Caco-2 (cell line): ENCODE measurements at regions not wholly inside any gene's neighbourhood (a gene's known extent, or its start where the extent isn't known, plus 50 kb on each side); places are given as distances from the start of the nearest gene placed in this dataset.

Experiments
- BruUV-seq: library from RNA; stranded (reverse); fragments of 400-500 nt; replicated peaks from 2 replicates; lab custom pipeline; 2021; lab: Mats Ljungman, UMichigan
- CTCF ChIA-PET: fragments of 300-600 bp; sonication (Branson Sonifier 250); formaldehyde crosslinking; loops from one replicate; lab custom pipeline; 2022; ENCODE audit warnings: antibody characterized with exemption; lab: Charles Lee
- POLR2A ChIA-PET: fragments of 300-600 bp; sonication (Branson Sonifier 250); formaldehyde crosslinking; loops from one replicate; lab custom pipeline; 2022; ENCODE audit warnings: antibody characterized with exemption; lab: Charles Lee
- DNase-seq, 2 experiments: peaks; one replicate each; pipeline versions ENCODE4 v3.0.0 to v3.0.0-alpha.2; 2020 to 2022
- H3K27me3 ChIP-seq: replicated peaks from 2 replicates; pipeline ENCODE4 v1.6.0; 2011; ENCODE audit warnings: low read length; ENCODE audit not compliant: control insufficient read depth, insufficient read depth
- H3K36me3 ChIP-seq: 2 replicates; pipeline ENCODE4 v1.5.1; 2011; ENCODE audit warnings: low read length; ENCODE audit not compliant: control insufficient read depth, insufficient read depth
- H3K4me1 ChIP-seq: fragments of 250-450 bp; sonication (Bioruptor Pico); 2 replicates; pipeline ENCODE4 v1.5.1; 2020; ENCODE audit warnings: mild to moderate bottlenecking
- H3K4me3 ChIP-seq: 2 replicates; pipeline ENCODE4 v1.5.1; 2011; ENCODE audit warnings: low read depth, mild to moderate bottlenecking, control low read depth, low read length
- H3K9me3 ChIP-seq: fragments of 250-450 bp; sonication (Bioruptor Pico); 2 replicates; pipeline ENCODE4 v1.5.1; 2020; ENCODE audit warnings: mild to moderate bottlenecking, moderate library complexity
- H3K27ac Mint-ChIP-seq: one replicate; pipeline ENCODE4 v1.8.0; 2022; ENCODE audit warnings: mixed read lengths; ENCODE audit not compliant: unreplicated experiment
- H3K27me3 Mint-ChIP-seq: one replicate; pipeline ENCODE4 v1.8.0; 2022; ENCODE audit warnings: mixed read lengths; ENCODE audit not compliant: insufficient read depth, unreplicated experiment
- H3K36me3 Mint-ChIP-seq: one replicate; pipeline ENCODE4 v1.8.0; 2022; ENCODE audit warnings: mild to moderate bottlenecking, mixed read lengths; ENCODE audit not compliant: insufficient read depth, unreplicated experiment
- H3K4me1 Mint-ChIP-seq: one replicate; pipeline ENCODE4 v1.8.0; 2022; ENCODE audit warnings: low read depth, mixed read lengths; ENCODE audit not compliant: unreplicated experiment
- H3K4me3 Mint-ChIP-seq: one replicate; pipeline ENCODE4 v1.8.0; 2022; ENCODE audit warnings: mild to moderate bottlenecking, moderate library complexity, mixed read lengths; ENCODE audit not compliant: unreplicated experiment
- H3K9me3 Mint-ChIP-seq: one replicate; pipeline ENCODE4 v1.8.0; 2022; ENCODE audit warnings: mixed read lengths; ENCODE audit not compliant: unreplicated experiment
- CTCF ChIP-seq, 2 experiments: fragments of 200-600 bp in 1 of 2; IDR thresholded peaks; 1 replicate in 1 of 2; 2 replicates in 1 of 2; pipeline versions ENCODE4 v1.5.1 to v1.8.0; 2011 to 2022; ENCODE audit warnings: antibody characterized with exemption in 1 of 2, control low read depth in 1 of 2, inconsistent platforms in 1 of 2, low read depth in 1 of 2, low read length in 1 of 2, mild to moderate bottlenecking in 1 of 2, moderate library complexity in 1 of 2; ENCODE audit not compliant: insufficient read depth in 1 of 2, severe bottlenecking in 1 of 2, unreplicated experiment in 1 of 2
- intact Hi-C: fragments of 100-400 bp; cut with micrococcal nuclease; formaldehyde crosslinking; loops from one replicate; pipeline ENCODE4 v1.10.0; 2022; ENCODE audit not compliant: unreplicated experiment

GRCh38 chr2:66824926-66825325 is 390.0 kb downstream of the MEIS1 start:
- Histone ChIP-seq H3K27me3 (no peaks in the 10 kb centered on the region), H3K4me1 (peaks cover 5% of the 10 kb centered on the region; the same call in 1 of the 2 replicates), H3K9me3 (no peaks in the 10 kb centered on the region), H3K4me3 (no peak overlapping the region), H3K36me3 (no peaks in the 10 kb centered on the region)
- no peak overlapping the region for H3K4me3 Mint-ChIP-seq
- ChIA-PET CTCF (interaction anchor here (0.6 kb wide), 1 partner anchor 1185 kb away, joined by 8 read pairs; no protein-coding TSS in a partner anchor), POLR2A (no interaction called here)
- no peak overlapping the region for H3K27ac Mint-ChIP-seq
- H3K9me3 Mint-ChIP-seq, result peaks cover 5% of the 10 kb centered on the region
- intact Hi-C loops, result no loop called here
- BruUV-seq, result no TSS peak
- no peaks in the 10 kb centered on the region for H3K27me3 Mint-ChIP-seq
- no peaks in the 10 kb centered on the region for H3K4me1 Mint-ChIP-seq
- H3K36me3 Mint-ChIP-seq, result no peaks in the 10 kb centered on the region
- DNase-seq, result no peak
- TF ChIP-seq CTCF (IDR thresholded peaks at IDR 0.05; ENCODE audit: insufficient read depth in 1 of 2, low read depth in 1 of 2, low read length in 1 of 2, severe bottlenecking in 1 of 2, unreplicated experiment in 1 of 2), result no peak

- H3K4me3 Mint-ChIP-seq, result no peak overlapping the region
- no peaks in the 10 kb centered on the region for H3K4me1 Mint-ChIP-seq
- intact Hi-C loops, result no loop called here
- H3K9me3 Mint-ChIP-seq, result no peaks in the 10 kb centered on the region
- no peaks in the 10 kb centered on the region for H3K36me3 Mint-ChIP-seq
- H3K9me3 ChIP-seq, result no peaks in the 10 kb centered on the region
- H3K4me1 ChIP-seq, result peaks cover 5% of the 10 kb centered on the region; the same call in 1 of the 2 replicates
- no peak overlapping the region for H3K27ac Mint-ChIP-seq
- no peak overlapping the region for H3K4me3 ChIP-seq
- no peaks in the 10 kb centered on the region for H3K36me3 ChIP-seq
- H3K27me3 Mint-ChIP-seq, result peaks cover 5% of the 10 kb centered on the region
- ChIA-PET POLR2A (no interaction called here), CTCF (no interaction called here)
- TF ChIP-seq CTCF (IDR thresholded peaks at IDR 0.05; ENCODE audit: insufficient read depth in 1 of 2, low read depth in 1 of 2, low read length in 1 of 2, severe bottlenecking in 1 of 2, unreplicated experiment in 1 of 2), result no peak
- no peaks in the 10 kb centered on the region; the same call in 1 of the 2 replicates for H3K27me3 ChIP-seq
- no peak for DNase-seq
- no TSS peak for BruUV-seq
Observed at GRCh38 chr2:66827851-66828250, 392.9 kb downstream of the MEIS1 start.

- no peak overlapping the region for H3K27ac Mint-ChIP-seq
- no TSS peak for BruUV-seq
- no peaks in the 10 kb centered on the region for H3K36me3 Mint-ChIP-seq
- Histone ChIP-seq H3K4me3 (no peak overlapping the region), H3K27me3 (no peaks in the 10 kb centered on the region; the same call in 1 of the 2 replicates), H3K9me3 (no peaks in the 10 kb centered on the region), H3K36me3 (no peaks in the 10 kb centered on the region), H3K4me1 (peaks cover 5% of the 10 kb centered on the region; the same call in 1 of the 2 replicates)
- intact Hi-C loops, result no loop called here
- CTCF ChIA-PET, result no interaction called here
- H3K4me1 Mint-ChIP-seq, result no peaks in the 10 kb centered on the region
- H3K9me3 Mint-ChIP-seq, result no peaks in the 10 kb centered on the region
- TF ChIP-seq CTCF (IDR thresholded peaks at IDR 0.05; ENCODE audit: insufficient read depth in 1 of 2, low read depth in 1 of 2, low read length in 1 of 2, severe bottlenecking in 1 of 2, unreplicated experiment in 1 of 2), result no peak
- DNase-seq, result no peak
- POLR2A ChIA-PET, result no interaction called here
- no peak overlapping the region for H3K4me3 Mint-ChIP-seq
- H3K27me3 Mint-ChIP-seq, result peaks cover 5% of the 10 kb centered on the region
Observed at GRCh38 chr2:66828876-66829275, 394.0 kb downstream of the MEIS1 start.
